ENCODE measurements at regions not wholly inside any gene's neighbourhood (a gene's known extent, or its start where the extent isn't known, plus 50 kb on each side); places are given as distances from the start of the nearest gene placed in this dataset.
"Not testable (repeated sequence)": the region's sequence is repeated elsewhere in the genome, so short reads cannot be mapped to it uniquely, and the experiment has no call there.

GRCh38 chr14:66011855-66012254 lies 474.3 kb upstream of the CCDC196 start:
- no peak for DNase-seq (ENCODE audit: low read depth, low spot score)

DNA sequence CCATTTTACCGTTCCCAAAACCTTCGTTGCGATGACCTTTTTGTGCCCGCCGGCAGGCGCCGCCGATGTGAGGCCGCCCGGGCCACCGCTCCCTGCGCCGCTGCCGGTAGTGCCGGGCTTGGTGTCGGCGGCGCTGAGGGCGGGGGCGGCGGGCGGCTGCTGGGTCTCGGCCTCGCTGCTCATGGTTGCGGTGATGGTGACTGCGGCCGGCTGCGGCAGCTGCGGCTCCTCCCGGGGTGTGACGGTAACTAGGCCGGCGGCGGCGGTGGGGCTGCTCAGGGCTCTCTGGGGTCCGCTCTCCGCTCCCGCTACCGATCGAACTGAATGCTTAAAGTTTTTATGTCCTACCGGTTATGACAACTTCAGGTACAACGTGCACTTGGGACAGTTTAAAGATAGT lies 472.6 kb upstream of the CCDC196 start:
- DNase-seq (ENCODE audit: low read depth, low spot score), result not testable (repeated sequence)

GRCh38 chr14:66015071-66015780 lies 470.9 kb upstream of the CCDC196 start:
- DNase-seq (ENCODE audit: low read depth, low spot score), result no peak

- no peak for DNase-seq (ENCODE audit: low read depth, low spot score)
Observed at GRCh38 chr14:66017927-66018326, 468.2 kb upstream of the CCDC196 start.

- DNase-seq (ENCODE audit: low read depth, low spot score), result no peak
Observed at GRCh38 chr14:66022526-66022925, 463.6 kb upstream of the CCDC196 start.

GRCh38 chr14:66025779-66026178 lies 460.4 kb upstream of the CCDC196 start:
- DNase-seq (ENCODE audit: low read depth, low spot score), result no peak

DNA sequence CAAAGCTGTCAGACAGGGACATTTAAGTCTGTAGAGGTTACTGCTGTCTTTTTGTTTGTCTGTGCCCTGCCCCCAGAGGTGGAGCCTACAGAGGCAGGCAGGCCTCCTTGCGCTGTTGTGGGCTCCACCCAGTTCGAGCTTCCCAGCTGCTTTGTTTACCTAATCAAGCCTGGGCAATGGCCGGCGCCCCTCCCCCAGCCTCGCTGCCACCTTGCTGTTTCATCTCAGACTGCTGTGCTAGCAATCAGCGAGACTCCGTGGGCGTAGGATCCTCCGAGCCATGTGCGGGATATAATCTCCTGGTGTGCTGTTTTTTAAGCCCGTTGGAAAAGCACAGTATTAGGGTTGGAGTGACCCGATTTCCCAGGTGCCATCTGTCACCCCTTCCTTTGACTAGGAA lies 454.2 kb upstream of the CCDC196 start:
- not testable (repeated sequence) for DNase-seq (ENCODE audit: low read depth, low spot score)

DNA sequence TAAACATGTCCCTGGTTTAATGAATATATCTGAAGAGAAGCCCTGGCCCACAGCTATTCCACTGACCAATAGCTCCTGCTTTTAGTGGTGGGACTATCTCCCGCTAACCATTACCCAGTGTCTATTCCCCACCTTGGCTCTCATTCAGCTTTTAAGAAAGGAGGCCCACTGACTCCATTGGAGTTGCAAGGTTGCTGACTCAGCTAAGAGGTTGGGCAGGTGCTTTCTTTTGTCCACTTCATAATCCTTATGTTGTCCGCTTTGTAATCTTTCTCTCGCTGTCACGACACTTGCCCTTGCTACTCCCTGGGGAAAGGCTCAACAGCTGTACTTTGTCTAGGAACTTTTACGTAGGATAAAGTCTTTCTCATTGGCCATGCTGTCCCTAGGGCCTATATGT lies 453.4 kb upstream of the CCDC196 start:
- DNase-seq (ENCODE audit: low read depth, low spot score), result no peak

DNA sequence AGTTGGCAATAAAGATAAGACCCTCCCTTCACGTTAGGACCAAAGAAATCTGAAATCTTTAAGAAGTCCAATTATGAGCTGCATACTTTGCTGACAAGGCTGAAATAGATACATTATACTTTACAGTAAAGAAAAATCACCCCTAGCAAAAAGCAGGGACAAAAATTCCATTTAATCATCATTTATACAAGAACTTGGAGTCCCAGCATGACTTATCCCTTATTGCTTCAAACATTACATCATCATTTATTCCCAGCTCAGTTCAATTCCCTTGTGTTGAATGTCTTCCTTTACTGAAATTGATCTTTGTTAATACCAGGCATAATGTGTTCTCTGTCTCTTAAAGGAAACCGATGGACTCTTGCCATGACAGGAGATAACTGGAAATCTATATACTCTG lies 449.6 kb upstream of the CCDC196 start:
- DNase-seq (ENCODE audit: low read depth, low spot score), result no peak

GRCh38 chr14:66037361-66037760 lies 448.8 kb upstream of the CCDC196 start:
- DNase-seq (ENCODE audit: low read depth, low spot score), result no peak

DNA sequence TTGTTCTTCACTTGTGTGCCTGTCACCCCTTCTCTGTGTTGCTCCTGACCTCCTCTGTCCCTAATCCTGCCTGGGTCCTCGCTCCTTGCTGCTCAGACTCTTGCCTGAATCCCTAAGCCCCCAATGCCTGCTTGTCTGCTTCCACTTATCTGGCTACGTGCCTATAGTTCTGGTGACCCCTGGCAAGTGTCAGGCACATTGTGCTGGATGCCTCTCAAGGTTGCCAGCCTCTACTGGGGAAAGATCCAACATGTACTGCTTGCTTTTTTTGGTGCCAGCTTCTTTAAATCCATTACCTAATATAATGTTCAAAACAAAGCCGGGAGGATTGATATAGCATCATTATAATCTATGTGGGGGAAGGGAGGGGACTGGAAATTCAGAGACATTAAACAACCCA lies 448.0 kb upstream of the CCDC196 start:
- DNase-seq (ENCODE audit: low read depth, low spot score), result no peak

DNA sequence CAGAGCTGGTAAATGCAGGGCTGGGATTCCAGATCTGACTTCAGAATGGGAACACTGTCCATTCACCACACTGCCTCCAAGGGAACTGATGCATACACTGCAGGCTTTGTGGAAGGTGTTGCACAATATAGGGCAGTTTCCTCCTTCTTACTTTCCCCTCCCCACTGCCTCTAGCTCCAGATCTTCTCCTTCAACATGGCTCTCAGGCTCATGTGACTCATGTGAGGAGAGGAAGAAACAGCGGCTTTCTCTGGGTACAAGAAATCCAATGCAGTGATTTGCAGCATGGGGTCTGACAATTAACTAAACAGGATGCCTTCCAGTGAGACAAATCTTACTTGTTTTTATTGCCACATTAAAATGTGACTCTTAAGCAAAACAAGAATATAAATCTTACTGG lies 447.6 kb upstream of the CCDC196 start:
- DNase-seq (ENCODE audit: low read depth, low spot score), result peak; percentile 31

DNA sequence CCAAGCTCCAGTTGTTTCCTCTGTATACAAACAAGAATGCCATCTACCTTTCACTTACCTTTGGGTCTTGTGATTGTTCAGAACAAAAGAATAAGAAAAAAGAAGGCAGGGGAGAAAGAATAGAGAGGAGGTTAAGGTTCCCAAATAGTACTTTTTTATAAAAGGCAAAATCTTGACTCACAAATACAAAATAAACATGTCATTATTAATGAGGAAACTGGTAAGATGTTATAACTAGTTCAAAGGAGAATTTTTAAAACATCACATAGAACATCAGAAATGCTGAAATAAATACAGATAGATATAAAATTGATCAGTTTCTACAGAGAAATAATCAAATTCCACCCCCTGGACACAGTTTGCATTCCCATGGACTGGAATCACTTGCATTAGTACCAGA lies 446.7 kb upstream of the CCDC196 start:
- DNase-seq (ENCODE audit: low read depth, low spot score), result no peak

DNA sequence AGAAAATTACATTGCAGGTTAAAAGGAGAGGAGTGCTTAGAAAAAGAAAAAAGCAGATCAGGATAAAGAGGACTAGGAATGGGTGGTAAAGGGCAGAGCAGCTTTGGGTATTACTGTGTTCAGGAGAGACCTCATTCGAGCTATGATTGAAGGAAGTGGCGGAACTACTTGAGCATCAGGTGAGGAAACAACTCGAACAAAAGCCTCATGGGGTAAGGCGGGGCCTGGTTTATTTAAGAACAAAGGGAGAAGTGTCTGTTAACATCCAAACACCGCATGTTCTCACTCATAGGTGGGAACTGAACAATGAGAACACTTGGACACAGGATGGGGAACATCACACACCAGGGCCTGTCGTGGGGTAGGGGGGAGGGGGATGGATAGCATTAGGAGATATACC lies 444.6 kb upstream of the CCDC196 start:
- no peak for DNase-seq (ENCODE audit: low read depth, low spot score)

GRCh38 chr14:66043921-66044320 lies 442.2 kb upstream of the CCDC196 start:
- peak; percentile 10 for DNase-seq (ENCODE audit: low read depth, low spot score)

GRCh38 chr14:66045572-66046021 lies 440.6 kb upstream of the CCDC196 start:
- peak; percentile 56 for DNase-seq (ENCODE audit: low read depth, low spot score)

GRCh38 chr14:66046035-66046434 lies 440.1 kb upstream of the CCDC196 start:
- no peak for DNase-seq (ENCODE audit: low read depth, low spot score)

- no peak for DNase-seq (ENCODE audit: low read depth, low spot score)
Observed at GRCh38 chr14:66046591-66046990, 439.6 kb upstream of the CCDC196 start.

GRCh38 chr14:66056268-66056907 lies 429.8 kb upstream of the CCDC196 start:
- DNase-seq (ENCODE audit: low read depth, low spot score), result no peak

- no peak for DNase-seq (ENCODE audit: low read depth, low spot score)
Observed at GRCh38 chr14:66056926-66057552, 429.1 kb upstream of the CCDC196 start.

- DNase-seq (ENCODE audit: low read depth, low spot score), result no peak
Observed at GRCh38 chr14:66065188-66065587, 421.0 kb upstream of the CCDC196 start.

GRCh38 chr14:66066981-66067776 lies 419.0 kb upstream of the CCDC196 start:
- DNase-seq (ENCODE audit: low read depth, low spot score), result peak; percentile 44

Data from astrocyte of the hippocampus (primary cell).